OCI-LY1 (cell line): ENCODE measurements at regions not wholly inside any gene's neighbourhood (a gene's known extent, or its start where the extent isn't known, plus 50 kb on each side); places are given as distances from the start of the nearest gene placed in this dataset.

Experiments used
- H2AFZ ChIP-seq: fragments of 200-600 bp; sonication (generic), shearing (Covaris generic); 2 replicates; pipeline ENCODE4 v1.6.0; 2014; ENCODE audit warnings: antibody characterized with exemption, mild to moderate bottlenecking, low read length
- H3F3A ChIP-seq: fragments of 200-600 bp; sonication (generic), shearing (Covaris generic); 2 replicates; pipeline ENCODE4 v1.6.0; 2014; ENCODE audit warnings: mild to moderate bottlenecking, antibody characterized with exemption, low read length, moderate library complexity; ENCODE audit not compliant: insufficient read depth
- H3K27ac ChIP-seq: fragments of 200-600 bp; sonication (generic); 2 replicates; pipeline ENCODE4 v1.5.1; 2014; ENCODE audit warnings: low read length, mixed run types, mild to moderate bottlenecking, low read depth; ENCODE audit not compliant: poor library complexity, severe bottlenecking
- H3K27me3 ChIP-seq: fragments of 200-600 bp; sonication (generic); 2 replicates; pipeline ENCODE4 v1.6.0; 2014; ENCODE audit warnings: antibody characterized with exemption, mild to moderate bottlenecking, low read length, moderate library complexity; ENCODE audit not compliant: insufficient read depth
- H3K36me3 ChIP-seq: fragments of 200-600 bp; sonication (generic); 2 replicates; pipeline ENCODE4 v1.6.1; 2014; ENCODE audit warnings: mild to moderate bottlenecking, antibody characterized with exemption, low read length, moderate library complexity, mixed read lengths; ENCODE audit not compliant: insufficient read depth
- H3K4me1 ChIP-seq: fragments of 200-600 bp; sonication (generic); 2 replicates; pipeline ENCODE4 v1.5.1; 2014; ENCODE audit warnings: mild to moderate bottlenecking, low read length, moderate library complexity; ENCODE audit not compliant: insufficient read depth, severe bottlenecking
- H3K4me2 ChIP-seq: fragments of 200-600 bp; sonication (generic), shearing (Covaris generic); 2 replicates; pipeline ENCODE4 v1.6.1; 2014; ENCODE audit warnings: low read length
- H3K4me3 ChIP-seq: fragments of 200-600 bp; sonication (generic); 2 replicates; pipeline ENCODE4 v1.5.1; 2014; ENCODE audit warnings: low read length, low read depth, mild to moderate bottlenecking, mixed read lengths; ENCODE audit not compliant: poor library complexity, severe bottlenecking
- H3K79me2 ChIP-seq: fragments of 200-600 bp; shearing (Covaris generic); 2 replicates; pipeline ENCODE4 v1.6.1; 2016; ENCODE audit warnings: mixed run types, low read length, mixed read lengths; ENCODE audit not compliant: insufficient read depth
- H3K9ac ChIP-seq: fragments of 200-600 bp; sonication (generic), shearing (Covaris generic); 2 replicates; pipeline ENCODE4 v1.6.1; 2014; ENCODE audit warnings: mild to moderate bottlenecking, low read length, mixed read lengths
- H3K9me2 ChIP-seq: fragments of 200-600 bp; sonication (generic), shearing (Covaris generic); 2 replicates; pipeline ENCODE4 v1.6.1; 2014; ENCODE audit warnings: low read depth, mild to moderate bottlenecking, low read length, mixed read lengths
- H3K9me3 ChIP-seq: fragments of 200-600 bp; shearing (Covaris generic); 2 replicates; pipeline ENCODE4 v1.6.1; 2014; ENCODE audit warnings: low read length, mixed read lengths
- H4K20me1 ChIP-seq: fragments of 200-600 bp; sonication (generic), shearing (Covaris generic); 2 replicates; pipeline ENCODE4 v1.6.0; 2016; ENCODE audit warnings: mild to moderate bottlenecking, low read length; ENCODE audit not compliant: insufficient read depth
- CTCF ChIP-seq: fragments of 200-600 bp; sonication (generic), shearing (Covaris generic); IDR thresholded peaks from 2 replicates; pipeline ENCODE4 v1.5.1; 2017; ENCODE audit warnings: mild to moderate bottlenecking, antibody characterized with exemption, low read length, moderate library complexity, mixed read lengths
- EZH2 ChIP-seq: fragments of 200-600 bp; sonication (generic), shearing (Covaris generic); IDR thresholded peaks from 2 replicates; pipeline ENCODE4 v1.8.0; 2017; ENCODE audit warnings: borderline replicate concordance, mixed run types, mild to moderate bottlenecking, antibody characterized with exemption, low read length, moderate library complexity, mixed read lengths

- H2AFZ ChIP-seq = no peak overlapping the region
- no peaks in the 10 kb centered on the region for H3K27me3 ChIP-seq
- H3K9me3 ChIP-seq = no peaks in the 10 kb centered on the region
These were observed 203.6 kb downstream of the GXYLT1 start for GRCh38 chr12:41941079-41941478.

DNA sequence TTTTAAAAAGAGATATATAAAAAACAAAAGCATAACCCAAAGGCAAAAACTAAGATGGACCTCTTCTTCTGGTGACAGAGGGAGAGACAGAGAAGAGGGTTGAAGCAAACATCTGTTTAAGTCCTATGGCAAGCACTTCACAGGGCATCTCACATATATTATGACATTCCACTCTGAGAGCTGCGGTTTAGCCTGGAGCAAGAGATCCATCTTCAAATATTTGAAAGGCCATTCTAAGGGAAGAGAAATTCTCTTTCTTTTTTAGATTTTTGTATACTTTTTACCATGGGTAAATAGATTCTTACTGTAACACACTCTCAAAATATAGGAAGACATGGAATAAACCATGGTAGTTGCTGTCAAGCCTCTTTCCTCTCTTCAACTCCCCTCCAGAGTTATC lies 204.1 kb downstream of the GXYLT1 start:
- Histone ChIP-seq H3F3A (no peaks in the 10 kb centered on the region), H3K4me2 (no peak overlapping the region), H4K20me1 (no peaks in the 10 kb centered on the region), H3K27me3 (no peaks in the 10 kb centered on the region), H3K4me3 (no peak overlapping the region), H3K27ac (no peak overlapping the region), H3K9ac (no peak overlapping the region), H3K4me1 (no peaks in the 10 kb centered on the region), H2AFZ (no peak overlapping the region), H3K9me2 (no peaks in the 10 kb centered on the region), H3K36me3 (no peaks in the 10 kb centered on the region), H3K79me2 (no peaks in the 10 kb centered on the region), H3K9me3 (no peaks in the 10 kb centered on the region)
- TF ChIP-seq EZH2 (no peak), CTCF (no peak)

More at GRCh38 chr12:41941079-41941478, 203.6 kb downstream of the GXYLT1 start:
- H3K79me2 ChIP-seq = no peaks in the 10 kb centered on the region
- H3K4me2 ChIP-seq = no peak overlapping the region
- H4K20me1 ChIP-seq = no peaks in the 10 kb centered on the region
- TF ChIP-seq EZH2 = no peak
- TF ChIP-seq CTCF = no peak
- H3F3A ChIP-seq = no peaks in the 10 kb centered on the region
- no peak overlapping the region for H3K4me3 ChIP-seq
- no peaks in the 10 kb centered on the region for H3K36me3 ChIP-seq
- no peaks in the 10 kb centered on the region for H3K4me1 ChIP-seq
- no peaks in the 10 kb centered on the region for H3K9me2 ChIP-seq
- no peak overlapping the region for H3K27ac ChIP-seq
- H3K9ac ChIP-seq = no peak overlapping the region

DNA sequence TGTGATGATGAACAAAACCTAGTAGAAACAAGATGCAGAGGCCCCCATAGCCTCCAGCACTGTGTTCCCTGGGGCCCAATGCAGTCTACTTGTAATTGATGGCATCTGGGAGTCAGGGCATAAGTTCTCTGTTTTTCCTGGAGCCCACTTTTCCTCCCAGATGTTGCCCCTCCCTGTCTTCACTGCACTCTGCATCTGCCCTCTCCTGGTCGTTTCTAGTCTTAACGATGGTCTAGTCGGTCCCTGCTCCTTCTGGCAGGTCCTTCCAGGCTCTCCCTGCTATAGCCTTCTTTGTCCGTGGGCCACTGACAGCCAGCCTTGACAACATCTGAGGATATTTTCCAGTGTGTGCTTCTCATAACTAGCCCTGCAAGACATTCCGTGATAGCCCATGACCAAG lies 208.3 kb downstream of the GXYLT1 start:
- Histone ChIP-seq H3K4me2 (no peak overlapping the region), H2AFZ (no peak overlapping the region), H3K27me3 (no peaks in the 10 kb centered on the region), H4K20me1 (no peaks in the 10 kb centered on the region), H3K4me3 (no peak overlapping the region), H3K4me1 (no peaks in the 10 kb centered on the region), H3K27ac (no peak overlapping the region), H3K9me2 (no peaks in the 10 kb centered on the region), H3K79me2 (no peaks in the 10 kb centered on the region), H3K9me3 (no peaks in the 10 kb centered on the region), H3K36me3 (no peaks in the 10 kb centered on the region), H3F3A (no peaks in the 10 kb centered on the region), H3K9ac (no peak overlapping the region)
- TF ChIP-seq CTCF = peak; percentile 7; the same call in 1 of the 2 replicates
- no peak for TF ChIP-seq EZH2
